ENCODE measurements at regions not wholly inside any gene's neighbourhood (a gene's known extent, or its start where the extent isn't known, plus 50 kb on each side); places are given as distances from the start of the nearest gene placed in this dataset.

DNA sequence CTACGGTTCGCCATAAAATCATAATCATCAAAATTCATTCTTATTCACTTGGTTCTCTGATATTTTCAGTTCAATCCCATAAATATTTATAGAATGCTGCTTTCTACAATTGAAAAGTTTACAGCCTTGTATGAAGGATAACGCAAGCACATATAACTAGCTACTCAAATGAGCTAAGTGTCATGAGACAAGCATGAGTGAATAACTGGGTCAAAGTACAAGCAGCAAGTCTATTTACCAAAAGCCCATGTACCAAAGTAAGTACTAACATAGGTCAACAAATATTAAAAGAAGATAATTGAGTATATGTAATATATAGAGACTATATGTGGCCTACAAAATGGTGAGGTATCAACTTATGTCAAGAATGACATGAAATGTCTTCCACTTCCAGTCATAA, 596.6 kb downstream of the GBE1 start:
- H3K27ac ChIP-seq = no peak overlapping the region
- TF ChIP-seq ZFX (IDR thresholded peaks at IDR 0.05) = no peak

DNA sequence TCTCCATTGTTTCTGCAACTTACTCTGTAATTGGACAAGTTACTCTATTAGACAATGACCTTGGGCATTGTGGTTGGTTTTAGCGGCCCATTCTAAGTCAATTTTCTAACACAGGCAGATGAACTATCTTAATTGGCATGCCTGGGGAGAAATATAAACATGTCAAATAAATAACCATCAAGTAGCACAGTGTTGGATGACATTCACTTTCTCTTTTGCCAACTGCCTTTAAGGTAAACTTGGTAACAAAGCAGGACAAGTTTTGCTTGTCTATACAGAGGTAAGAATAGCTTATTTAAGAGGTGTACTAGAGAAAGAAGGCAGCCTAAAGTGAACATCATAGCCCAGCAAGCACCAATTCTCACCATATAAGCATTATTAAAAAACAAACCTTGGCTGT, 599.6 kb downstream of the GBE1 start:
- no peak overlapping the region for H3K27ac ChIP-seq
- TF ChIP-seq, protein P1, sequence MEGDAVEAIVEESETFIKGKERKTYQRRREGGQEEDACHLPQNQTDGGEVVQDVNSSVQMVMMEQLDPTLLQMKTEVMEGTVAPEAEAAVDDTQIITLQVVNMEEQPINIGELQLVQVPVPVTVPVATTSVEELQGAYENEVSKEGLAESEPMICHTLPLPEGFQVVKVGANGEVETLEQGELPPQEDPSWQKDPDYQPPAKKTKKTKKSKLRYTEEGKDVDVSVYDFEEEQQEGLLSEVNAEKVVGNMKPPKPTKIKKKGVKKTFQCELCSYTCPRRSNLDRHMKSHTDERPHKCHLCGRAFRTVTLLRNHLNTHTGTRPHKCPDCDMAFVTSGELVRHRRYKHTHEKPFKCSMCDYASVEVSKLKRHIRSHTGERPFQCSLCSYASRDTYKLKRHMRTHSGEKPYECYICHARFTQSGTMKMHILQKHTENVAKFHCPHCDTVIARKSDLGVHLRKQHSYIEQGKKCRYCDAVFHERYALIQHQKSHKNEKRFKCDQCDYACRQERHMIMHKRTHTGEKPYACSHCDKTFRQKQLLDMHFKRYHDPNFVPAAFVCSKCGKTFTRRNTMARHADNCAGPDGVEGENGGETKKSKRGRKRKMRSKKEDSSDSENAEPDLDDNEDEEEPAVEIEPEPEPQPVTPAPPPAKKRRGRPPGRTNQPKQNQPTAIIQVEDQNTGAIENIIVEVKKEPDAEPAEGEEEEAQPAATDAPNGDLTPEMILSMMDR (conservative IDR thresholded peaks at IDR 0.05) = no peak
- TF ChIP-seq ZFX (IDR thresholded peaks at IDR 0.05) = no peak

DNA sequence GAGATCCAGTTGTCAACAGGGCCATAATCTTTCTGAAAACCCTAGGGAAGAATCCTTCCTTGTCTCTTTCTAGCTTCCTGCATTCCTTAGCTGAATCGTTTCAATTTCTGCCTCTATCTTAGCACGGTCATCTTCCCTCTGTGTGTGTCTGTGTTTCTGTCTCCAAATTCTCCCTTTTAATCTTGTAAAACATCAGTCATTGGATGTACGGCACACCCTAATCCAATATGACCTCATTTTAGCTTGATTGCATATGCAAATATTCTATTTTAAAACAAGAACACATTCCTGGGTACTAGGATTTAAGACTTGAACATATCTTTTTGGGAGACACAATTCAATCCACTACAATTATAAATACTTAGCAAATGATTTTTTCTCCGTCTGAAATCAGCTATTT, 600.3 kb downstream of the GBE1 start:
- no peak overlapping the region for H3K27ac ChIP-seq
- no peak for TF ChIP-seq ZFX (IDR thresholded peaks at IDR 0.05)
- TF ChIP-seq, protein P1 (conservative IDR thresholded peaks at IDR 0.05) = no peak

DNA sequence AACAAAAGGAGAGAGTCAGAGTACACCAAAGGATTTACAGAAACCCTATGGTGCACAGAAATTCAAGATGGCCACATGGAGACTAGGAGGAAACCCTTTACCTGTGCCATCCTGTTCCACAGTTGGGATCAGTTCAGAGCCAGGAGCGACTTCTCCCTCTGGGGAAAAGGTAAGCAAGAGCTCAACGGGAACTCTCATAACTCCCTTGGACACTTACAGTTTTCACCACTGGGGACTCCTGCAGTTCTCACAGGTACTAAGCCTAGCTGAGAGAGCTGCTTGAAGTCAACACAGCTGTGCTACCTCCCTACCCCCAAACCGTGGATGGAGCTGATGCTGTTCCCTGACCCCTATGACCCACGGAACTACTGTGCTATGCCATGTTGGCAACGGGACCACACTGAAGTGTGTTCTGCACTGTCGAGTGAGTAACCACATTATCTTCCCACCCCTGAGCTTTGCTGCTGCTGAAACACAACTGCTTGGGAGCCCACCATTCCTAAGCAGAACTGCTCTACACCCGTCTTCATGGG, 606.8 kb downstream of the GBE1 start:
- TF ChIP-seq, protein P1 (conservative IDR thresholded peaks at IDR 0.05) = no peak
- TF ChIP-seq ZFX (IDR thresholded peaks at IDR 0.05) = no peak

DNA sequence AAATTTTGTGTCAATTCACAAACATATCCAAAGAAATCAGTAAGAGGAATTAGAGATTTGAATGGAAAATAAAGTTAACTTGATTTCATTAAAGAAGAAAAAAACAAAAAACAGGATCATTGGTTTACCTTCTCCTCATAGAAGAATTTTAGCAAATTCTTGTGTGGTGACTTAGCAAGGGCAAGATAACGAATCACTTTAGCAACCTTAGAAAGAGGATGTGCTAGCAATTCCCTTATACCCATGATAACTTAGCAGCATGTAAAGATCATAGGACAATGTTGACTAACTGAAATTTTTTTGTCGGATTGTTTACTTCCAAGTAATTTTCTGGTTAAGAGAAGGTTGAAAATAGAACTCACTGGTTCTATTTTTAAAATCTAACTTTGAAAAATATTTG, 609.3 kb downstream of the GBE1 start:
- TF ChIP-seq ZFX (IDR thresholded peaks at IDR 0.05) = no peak
- TF ChIP-seq, protein P1 (conservative IDR thresholded peaks at IDR 0.05) = no peak

More for the DNA sequence above, 606.8 kb downstream of the GBE1 start:
- no peak overlapping the region for H3K27ac ChIP-seq

DNA sequence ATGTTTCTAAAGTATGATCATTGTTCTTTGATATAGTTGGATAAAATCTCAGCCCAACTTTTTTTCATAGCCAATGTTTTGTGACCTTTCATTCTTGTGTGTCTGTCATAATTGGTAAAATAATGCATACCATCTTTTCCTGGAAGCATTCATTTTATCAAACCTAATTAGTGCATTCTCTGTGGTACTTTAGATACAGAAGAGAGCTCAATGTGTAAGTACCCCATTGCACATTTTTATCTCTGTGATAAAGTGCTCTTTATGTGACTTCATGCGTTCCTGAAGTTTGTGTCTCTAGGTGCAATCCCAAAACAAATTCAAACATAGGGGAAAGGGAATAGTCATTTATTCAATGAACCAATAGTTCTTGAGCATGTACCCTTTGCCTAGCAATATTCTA, 628.5 kb downstream of the GBE1 start:
- TF ChIP-seq ZFX (IDR thresholded peaks at IDR 0.05) = no peak
- TF ChIP-seq, protein P1 (conservative IDR thresholded peaks at IDR 0.05) = no peak
- no peak overlapping the region for H3K27ac ChIP-seq

More for the DNA sequence above, 609.3 kb downstream of the GBE1 start:
- H3K27ac ChIP-seq = no peak overlapping the region

DNA sequence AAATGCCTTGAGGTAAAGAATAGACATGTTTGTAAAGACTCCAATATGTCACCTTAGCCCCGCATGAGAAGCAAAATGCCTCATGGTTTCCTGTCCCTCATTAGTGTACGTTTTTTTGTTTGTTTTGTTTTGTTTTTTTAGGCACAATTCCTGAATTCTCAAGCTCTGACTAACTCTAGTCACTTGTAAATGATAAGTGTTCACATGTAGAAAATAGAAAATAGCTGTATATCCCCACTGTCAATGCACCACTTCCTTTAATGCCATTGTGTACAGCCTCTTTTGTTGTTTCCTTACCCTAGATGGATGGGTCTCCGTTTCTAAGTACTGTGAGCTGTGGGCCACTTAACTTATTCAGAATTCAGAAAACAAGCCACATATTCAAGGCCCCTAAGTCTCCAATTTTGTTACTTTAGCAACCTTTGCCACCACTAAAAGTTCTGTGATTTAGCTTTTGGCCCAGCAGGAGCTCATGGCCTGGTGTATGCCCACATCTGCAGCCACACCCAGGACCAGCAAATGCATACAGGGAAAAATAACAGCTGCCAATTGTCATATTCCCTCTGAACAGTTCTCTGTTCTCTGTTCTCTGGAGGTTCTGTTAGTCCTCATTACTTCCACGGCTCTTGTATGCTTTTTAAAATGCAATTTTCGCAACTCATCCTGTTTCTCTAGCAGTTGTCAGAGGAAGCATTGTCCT, 655.5 kb downstream of the GBE1 start:
- no peak overlapping the region for H3K27ac ChIP-seq
- no peak for TF ChIP-seq ZFX (IDR thresholded peaks at IDR 0.05)
- TF ChIP-seq, protein P1 (conservative IDR thresholded peaks at IDR 0.05) = no peak

DNA sequence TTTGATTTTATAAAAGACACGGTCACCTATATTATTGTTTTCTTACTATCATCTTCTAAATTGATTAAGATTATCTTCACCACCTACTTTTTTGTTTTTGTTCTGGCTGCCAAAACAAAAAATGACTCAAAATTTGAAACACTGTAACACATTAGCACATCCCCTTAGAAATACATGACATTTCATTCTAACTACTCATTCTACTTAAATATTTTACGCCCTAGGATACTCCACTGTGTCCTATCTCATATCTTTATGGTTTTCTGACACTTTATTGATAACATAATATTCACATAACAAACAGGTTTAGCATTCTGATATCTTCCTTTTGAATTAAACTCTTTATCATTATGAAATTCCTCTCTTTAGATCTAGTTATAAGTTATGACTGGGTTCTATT, 656.2 kb downstream of the GBE1 start:
- TF ChIP-seq, protein P1 (conservative IDR thresholded peaks at IDR 0.05) = no peak
- TF ChIP-seq ZFX (IDR thresholded peaks at IDR 0.05) = no peak
- no peak overlapping the region for H3K27ac ChIP-seq
